AG09309 (cell line): ENCODE measurements at regions not wholly inside any gene's neighbourhood (a gene's known extent, or its start where the extent isn't known, plus 50 kb on each side); places are given as distances from the start of the nearest gene placed in this dataset.
A peak's percentile ranks its signal among the peaks of the same experiment; 100 is the strongest.

Source experiments
- DNase-seq: peaks from one replicate; pipeline ENCODE4 v3.0.0-alpha.2; 2010; ENCODE audit warnings: low read depth
- H3K4me3 ChIP-seq: 2 replicates; pipeline ENCODE4 v1.5.1; 2011; ENCODE audit warnings: mild to moderate bottlenecking, low read depth, low read length, moderate library complexity; ENCODE audit not compliant: control insufficient read depth
- CTCF ChIP-seq: IDR thresholded peaks from 2 replicates; pipeline ENCODE4 v1.5.1; 2011; ENCODE audit warnings: mild to moderate bottlenecking, low read depth, low read length, inconsistent platforms; ENCODE audit not compliant: insufficient read depth, control insufficient read depth; ENCODE audit errors: missing control alignments

- DNase-seq, result no peak
- TF ChIP-seq CTCF, result no peak
- no peak overlapping the region for H3K4me3 ChIP-seq
These were observed 169.3 kb downstream of the SHANK2 start for GRCh38 chr11:71083105-71083504.

- TF ChIP-seq CTCF, result no peak
- no peak overlapping the region for H3K4me3 ChIP-seq
- DNase-seq, result no peak
These were observed 169.9 kb downstream of the SHANK2 start for GRCh38 chr11:71082454-71082853.

GRCh38 chr11:71081704-71082230, 170.6 kb downstream of the SHANK2 start:
- no peak overlapping the region for H3K4me3 ChIP-seq
- no peak for DNase-seq
- no peak for TF ChIP-seq CTCF

- DNase-seq, result peak; percentile 32
- peak; percentile 76 for TF ChIP-seq CTCF
- H3K4me3 ChIP-seq, result no peak overlapping the region
These were observed 171.9 kb downstream of the SHANK2 start for GRCh38 chr11:71080239-71081097.

GRCh38 chr11:71079795-71080194, 172.6 kb downstream of the SHANK2 start:
- no peak for DNase-seq
- no peak overlapping the region for H3K4me3 ChIP-seq
- TF ChIP-seq CTCF, result no peak

GRCh38 chr11:71078482-71078881, 173.9 kb downstream of the SHANK2 start:
- no peak for TF ChIP-seq CTCF
- DNase-seq, result no peak
- H3K4me3 ChIP-seq, result no peak overlapping the region
